ENCODE measurements at regions not wholly inside any gene's neighbourhood (a gene's known extent, or its start where the extent isn't known, plus 50 kb on each side); places are given as distances from the start of the nearest gene placed in this dataset.
"Not testable (repeated sequence)": the region's sequence is repeated elsewhere in the genome, so short reads cannot be mapped to it uniquely, and the experiment has no call there.

DNA sequence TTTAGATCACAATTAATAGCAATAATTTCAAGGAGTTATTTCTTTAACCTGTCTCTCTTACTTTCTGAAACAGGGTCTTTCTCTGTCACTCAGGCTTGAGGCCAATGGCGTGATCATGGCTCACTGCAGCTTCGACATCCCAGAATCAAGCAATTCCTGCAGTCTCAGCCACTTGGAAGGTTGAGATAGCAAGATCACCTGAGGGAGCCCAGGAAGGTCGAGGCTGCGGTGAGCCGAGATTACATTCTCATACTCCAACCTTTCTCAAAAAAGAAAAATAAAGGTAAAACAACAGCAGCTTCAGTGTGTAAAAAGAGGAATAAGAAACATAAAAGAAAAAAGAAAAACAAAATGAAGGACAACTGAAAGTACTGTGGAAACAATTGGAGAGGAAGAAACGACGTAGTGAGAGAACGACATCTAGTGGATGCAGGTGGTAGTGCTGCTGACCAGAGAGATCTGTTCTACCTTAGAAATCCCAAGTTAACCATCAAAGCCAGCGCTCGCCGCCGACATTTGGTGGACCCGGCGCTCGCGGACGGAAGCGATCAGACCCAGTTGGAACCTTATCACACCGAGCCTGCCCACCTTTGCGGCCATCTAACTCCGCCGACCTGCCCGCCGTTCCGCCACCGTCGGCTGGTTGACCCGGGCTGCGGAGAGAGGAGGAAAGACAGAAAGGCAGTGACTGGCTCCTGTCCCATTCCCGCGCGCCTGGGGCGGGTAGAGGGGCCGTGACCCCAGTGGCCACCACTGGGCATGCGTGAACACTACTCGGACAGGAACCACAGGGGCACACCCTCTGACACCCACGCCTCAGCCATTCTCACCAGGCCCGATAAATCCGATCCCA is 196.1 kb downstream of the ALG10 start:
- WGBS (ENCODE audit: insufficient coverage) = 19% methylated on average over 33 of the region's 39 CpGs
- DNase-seq (ENCODE audit: low read depth in 4 of 6, low spot score in 6 of 6) = peak in 3 of 6 donors; percentile 0 to 5 (median 1)
- Histone ChIP-seq H3K4me1 (ENCODE audit: control insufficient read depth, insufficient read depth, low read length) (peaks cover 3% of the 10 kb centered on the region), H3K27me3 (ENCODE audit: control insufficient read depth, insufficient read depth, low read length) (no peaks in the 10 kb centered on the region), H3K9me3 (ENCODE audit: control insufficient read depth, insufficient read depth, low read length) (peaks cover 10% of the 10 kb centered on the region), H3K4me3 (ENCODE audit: low read depth, low read length) (no peak overlapping the region), H3K27ac (ENCODE audit: low read depth, low read length) (no peak overlapping the region), H3K36me3 (ENCODE audit: control insufficient read depth, insufficient read depth, low read length) (no peaks in the 10 kb centered on the region)

DNA sequence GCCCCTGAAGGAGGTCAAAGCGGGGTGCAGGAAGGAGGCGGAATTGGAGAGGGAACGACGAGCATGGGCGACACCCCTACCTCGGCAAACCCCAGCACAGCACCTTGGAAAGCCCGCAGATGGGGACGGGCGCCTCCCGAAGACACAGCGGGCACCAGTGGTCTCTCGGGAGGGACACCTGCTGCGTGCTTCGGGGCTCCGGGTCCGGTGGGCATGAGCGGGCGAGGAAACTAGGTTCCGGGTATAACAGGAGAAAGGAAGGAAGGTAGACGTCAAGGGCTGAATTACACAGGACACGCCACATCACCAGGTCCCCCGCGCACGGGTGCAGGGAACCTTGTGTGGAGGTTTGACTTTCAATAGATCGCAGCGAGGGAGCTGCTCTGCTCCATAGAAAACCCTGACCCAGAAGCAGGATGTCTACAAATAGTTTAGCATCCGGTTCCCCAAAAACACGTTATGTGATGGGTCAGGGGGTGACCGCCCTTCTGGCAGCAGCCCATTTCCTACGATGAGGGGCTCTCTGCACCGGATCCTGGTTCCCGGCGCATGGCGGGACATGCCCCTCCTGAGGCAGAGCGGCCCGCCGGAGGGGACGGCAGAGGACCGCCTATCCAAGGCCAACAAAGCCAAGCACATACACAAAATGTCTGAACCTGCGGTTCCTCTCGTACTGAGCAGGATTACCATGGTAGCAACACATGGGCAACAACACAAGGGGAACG is 196.9 kb downstream of the ALG10 start:
- peaks cover 3% of the 10 kb centered on the region for H3K4me1 ChIP-seq (ENCODE audit: control insufficient read depth, insufficient read depth, low read length)
- H3K36me3 ChIP-seq (ENCODE audit: control insufficient read depth, insufficient read depth, low read length) = no peaks in the 10 kb centered on the region
- H3K4me3 ChIP-seq (ENCODE audit: low read depth, low read length) = no peak overlapping the region
- no peak overlapping the region for H3K27ac ChIP-seq (ENCODE audit: low read depth, low read length)
- 39% methylated on average over 41 of the region's 42 CpGs for WGBS (ENCODE audit: insufficient coverage)
- peaks cover 12% of the 10 kb centered on the region for H3K9me3 ChIP-seq (ENCODE audit: control insufficient read depth, insufficient read depth, low read length)
- H3K27me3 ChIP-seq (ENCODE audit: control insufficient read depth, insufficient read depth, low read length) = no peaks in the 10 kb centered on the region
- no peak for DNase-seq (ENCODE audit: low read depth in 4 of 6, low spot score in 6 of 6)

DNA sequence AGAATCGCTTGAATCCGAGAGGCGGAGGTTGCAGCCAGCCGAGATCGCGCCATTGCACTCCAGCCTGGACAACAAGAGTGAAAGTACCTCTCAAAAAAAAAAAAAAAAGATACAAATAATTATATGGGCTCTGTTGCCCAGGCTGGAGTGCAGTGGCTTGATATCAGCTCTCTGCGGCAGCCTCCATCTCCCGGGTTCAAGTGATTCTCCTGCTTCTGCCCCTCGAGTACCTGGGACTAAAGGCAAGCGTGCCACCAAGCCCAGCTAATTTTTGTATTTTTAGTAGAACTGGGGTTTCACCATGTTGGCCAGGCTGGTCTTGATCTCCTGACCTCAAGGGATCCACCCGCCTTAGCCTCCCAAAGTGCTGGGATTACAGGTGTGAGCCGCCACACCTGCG is 197.8 kb downstream of the ALG10 start:
- H3K27ac ChIP-seq (ENCODE audit: low read depth, low read length); DNase-seq (ENCODE audit: low read depth in 4 of 6, low spot score in 6 of 6); H3K4me3 ChIP-seq (ENCODE audit: low read depth, low read length); H3K36me3 ChIP-seq (ENCODE audit: control insufficient read depth, insufficient read depth, low read length); H3K4me1 ChIP-seq (ENCODE audit: control insufficient read depth, insufficient read depth, low read length); H3K27me3 ChIP-seq (ENCODE audit: control insufficient read depth, insufficient read depth, low read length): not testable (repeated sequence)
- 82% methylated on average over 4 of the region's 13 CpGs for WGBS (ENCODE audit: insufficient coverage)
- H3K9me3 ChIP-seq (ENCODE audit: control insufficient read depth, insufficient read depth, low read length) = peaks cover 18% of the 10 kb centered on the region

DNA sequence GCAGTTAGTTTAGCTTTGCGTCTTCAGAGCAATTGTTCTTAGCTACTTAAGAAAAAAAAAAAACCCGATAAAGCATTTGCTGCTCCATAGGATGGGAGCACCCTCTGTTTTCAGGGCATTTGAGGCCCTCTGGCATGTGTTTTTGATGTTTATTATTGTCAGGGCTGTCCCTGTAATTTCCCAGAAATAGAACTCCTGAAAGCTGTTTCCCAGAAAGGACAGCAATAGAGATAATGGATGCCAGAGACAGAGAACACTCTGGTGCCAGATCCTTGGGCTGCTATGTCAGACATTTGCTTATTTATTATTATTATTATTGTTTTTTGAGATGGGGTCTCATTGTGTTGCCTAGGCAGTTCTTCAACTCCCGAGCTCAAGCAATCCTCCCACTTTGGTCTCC is 201.3 kb downstream of the ALG10 start:
- no peak for DNase-seq (ENCODE audit: low read depth in 4 of 6, low spot score in 6 of 6)
- Histone ChIP-seq H3K36me3 (ENCODE audit: control insufficient read depth, insufficient read depth, low read length) (no peaks in the 10 kb centered on the region), H3K27me3 (ENCODE audit: control insufficient read depth, insufficient read depth, low read length) (no peaks in the 10 kb centered on the region), H3K4me3 (ENCODE audit: low read depth, low read length) (no peak overlapping the region), H3K4me1 (ENCODE audit: control insufficient read depth, insufficient read depth, low read length) (peaks cover 3% of the 10 kb centered on the region), H3K9me3 (ENCODE audit: control insufficient read depth, insufficient read depth, low read length) (peaks cover 16% of the 10 kb centered on the region), H3K27ac (ENCODE audit: low read depth, low read length) (no peak overlapping the region)
- no CpG with 5 or more reads among the region's 3 CpGs for WGBS (ENCODE audit: insufficient coverage)

DNA sequence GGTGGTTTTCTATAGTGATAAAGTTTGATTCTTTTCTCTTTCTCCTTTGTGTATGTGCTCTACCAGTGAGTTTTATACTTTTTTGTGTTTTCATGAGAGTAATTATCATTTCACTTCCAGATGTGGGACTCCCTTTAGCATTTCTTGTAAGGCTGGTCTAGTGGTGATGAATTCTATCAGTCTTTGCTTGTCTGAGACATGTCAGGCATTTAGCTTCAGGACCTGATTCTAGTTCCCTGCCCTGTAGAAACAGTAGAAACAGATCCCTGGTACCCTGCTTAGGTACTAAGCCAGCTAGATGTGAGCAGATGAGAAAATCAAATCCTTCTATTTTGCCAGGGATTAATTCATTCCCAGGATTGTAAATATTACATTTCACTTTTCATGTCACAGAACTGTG is 203.7 kb downstream of the ALG10 start:
- DNase-seq (ENCODE audit: low read depth in 4 of 6, low spot score in 6 of 6); H3K27ac ChIP-seq (ENCODE audit: low read depth, low read length); H3K4me3 ChIP-seq (ENCODE audit: low read depth, low read length); H3K4me1 ChIP-seq (ENCODE audit: control insufficient read depth, insufficient read depth, low read length); H3K27me3 ChIP-seq (ENCODE audit: control insufficient read depth, insufficient read depth, low read length); H3K36me3 ChIP-seq (ENCODE audit: control insufficient read depth, insufficient read depth, low read length): not testable (repeated sequence)
- H3K9me3 ChIP-seq (ENCODE audit: control insufficient read depth, insufficient read depth, low read length) = peaks cover 13% of the 10 kb centered on the region

DNA sequence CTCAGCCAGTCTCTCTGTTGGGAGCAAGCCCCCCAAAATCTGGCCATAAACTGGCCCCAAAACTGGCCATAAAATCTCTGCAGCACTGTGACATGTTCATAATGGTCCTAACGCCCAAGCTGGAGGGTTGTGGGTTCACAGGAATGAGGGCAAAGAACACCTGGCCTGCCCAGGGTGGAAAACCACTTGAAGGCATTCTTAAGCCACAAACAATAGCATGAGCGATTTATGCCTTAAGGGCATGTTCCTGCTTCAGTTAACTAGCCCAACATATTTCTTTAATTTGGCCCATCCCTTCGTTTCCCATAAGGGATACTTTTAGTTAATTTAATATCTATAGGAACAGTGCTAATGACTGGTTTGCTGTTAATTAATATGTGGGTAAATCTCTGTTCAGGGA is 205.8 kb downstream of the ALG10 start:
- H3K9me3 ChIP-seq (ENCODE audit: control insufficient read depth, insufficient read depth, low read length) = peaks cover 14% of the 10 kb centered on the region
- H3K27me3 ChIP-seq (ENCODE audit: control insufficient read depth, insufficient read depth, low read length); H3K36me3 ChIP-seq (ENCODE audit: control insufficient read depth, insufficient read depth, low read length); H3K27ac ChIP-seq (ENCODE audit: low read depth, low read length); H3K4me1 ChIP-seq (ENCODE audit: control insufficient read depth, insufficient read depth, low read length); DNase-seq (ENCODE audit: low read depth in 4 of 6, low spot score in 6 of 6); H3K4me3 ChIP-seq (ENCODE audit: low read depth, low read length): not testable (repeated sequence)
- 25% methylated on average over 1 of the region's 3 CpGs for WGBS (ENCODE audit: insufficient coverage)

DNA sequence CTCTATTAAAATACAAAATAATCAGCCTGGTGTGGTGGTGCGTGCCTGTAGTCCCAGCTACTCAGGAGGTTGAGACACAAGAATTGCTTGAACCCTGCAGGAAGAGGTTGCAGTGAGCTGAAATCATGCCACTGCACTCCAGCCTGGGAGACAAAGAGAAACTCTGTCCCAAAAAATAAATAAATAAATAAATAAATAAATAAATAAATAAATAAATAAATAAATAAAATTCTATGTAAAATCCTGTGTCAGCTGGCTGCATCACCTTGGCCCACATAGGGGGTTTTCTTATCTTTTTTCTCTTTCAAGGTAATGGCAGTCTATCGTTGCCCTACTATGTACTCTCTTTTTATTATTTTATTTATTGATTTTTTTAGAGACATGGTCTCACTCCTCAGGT is 206.7 kb downstream of the ALG10 start:
- not testable (repeated sequence) for H3K4me1 ChIP-seq (ENCODE audit: control insufficient read depth, insufficient read depth, low read length); H3K27ac ChIP-seq (ENCODE audit: low read depth, low read length); H3K27me3 ChIP-seq (ENCODE audit: control insufficient read depth, insufficient read depth, low read length); DNase-seq (ENCODE audit: low read depth in 4 of 6, low spot score in 6 of 6); H3K4me3 ChIP-seq (ENCODE audit: low read depth, low read length); H3K36me3 ChIP-seq (ENCODE audit: control insufficient read depth, insufficient read depth, low read length)
- no CpG with 5 or more reads among the region's 2 CpGs for WGBS (ENCODE audit: insufficient coverage)
- peaks cover 13% of the 10 kb centered on the region for H3K9me3 ChIP-seq (ENCODE audit: control insufficient read depth, insufficient read depth, low read length)

DNA sequence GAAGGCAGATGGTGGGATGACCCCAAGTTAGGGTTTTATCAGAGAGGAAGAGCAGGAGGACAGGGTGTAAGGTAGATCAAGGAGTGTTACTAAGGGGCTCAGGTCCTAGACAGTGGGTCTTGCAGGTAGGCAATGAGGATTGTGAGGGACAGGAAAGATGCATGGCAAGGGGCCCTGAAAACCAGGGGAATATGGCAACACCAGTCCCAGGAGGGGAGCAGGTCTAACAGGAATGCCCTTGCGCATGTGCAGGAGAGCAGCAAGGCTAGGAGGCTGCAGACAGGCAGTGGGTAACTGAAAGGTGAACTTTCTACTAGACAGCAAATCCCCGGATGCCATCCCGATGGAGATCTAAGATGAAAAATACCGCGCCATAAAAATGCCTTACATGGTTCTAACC is 211.3 kb downstream of the ALG10 start:
- WGBS (ENCODE audit: insufficient coverage) = 93% methylated on average over 5 of the region's 5 CpGs
- no peaks in the 10 kb centered on the region for H3K36me3 ChIP-seq (ENCODE audit: control insufficient read depth, insufficient read depth, low read length)
- H3K27ac ChIP-seq (ENCODE audit: low read depth, low read length) = no peak overlapping the region
- no peaks in the 10 kb centered on the region for H3K27me3 ChIP-seq (ENCODE audit: control insufficient read depth, insufficient read depth, low read length)
- peaks cover 3% of the 10 kb centered on the region for H3K9me3 ChIP-seq (ENCODE audit: control insufficient read depth, insufficient read depth, low read length)
- DNase-seq (ENCODE audit: low read depth in 4 of 6, low spot score in 6 of 6) = no peak
- no peak overlapping the region for H3K4me3 ChIP-seq (ENCODE audit: low read depth, low read length)
- no peaks in the 10 kb centered on the region for H3K4me1 ChIP-seq (ENCODE audit: control insufficient read depth, insufficient read depth, low read length)

DNA sequence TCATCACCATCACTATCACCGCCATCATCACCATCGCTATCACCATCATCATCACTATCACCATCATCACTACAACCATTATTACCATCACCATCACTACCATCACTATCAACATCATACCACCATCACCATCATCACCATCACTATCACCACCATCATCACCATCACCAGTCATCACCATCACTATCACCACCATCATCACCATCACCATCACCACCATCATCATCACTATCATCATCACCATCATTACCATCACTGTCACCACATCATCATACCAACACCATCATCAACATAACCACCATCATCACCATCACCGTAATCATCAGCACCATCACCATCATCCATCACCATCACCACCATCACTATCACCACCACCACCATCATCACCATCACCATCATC is 213.8 kb downstream of the ALG10 start:
- H3K27me3 ChIP-seq (ENCODE audit: control insufficient read depth, insufficient read depth, low read length) = no peaks in the 10 kb centered on the region
- DNase-seq (ENCODE audit: low read depth in 4 of 6, low spot score in 6 of 6) = no peak
- H3K27ac ChIP-seq (ENCODE audit: low read depth, low read length) = no peak overlapping the region
- no peaks in the 10 kb centered on the region for H3K36me3 ChIP-seq (ENCODE audit: control insufficient read depth, insufficient read depth, low read length)
- peaks cover 3% of the 10 kb centered on the region for H3K9me3 ChIP-seq (ENCODE audit: control insufficient read depth, insufficient read depth, low read length)
- WGBS (ENCODE audit: insufficient coverage) = 72% methylated on average over 3 of the region's 3 CpGs
- H3K4me3 ChIP-seq (ENCODE audit: low read depth, low read length) = no peak overlapping the region
- H3K4me1 ChIP-seq (ENCODE audit: control insufficient read depth, insufficient read depth, low read length) = no peaks in the 10 kb centered on the region

DNA sequence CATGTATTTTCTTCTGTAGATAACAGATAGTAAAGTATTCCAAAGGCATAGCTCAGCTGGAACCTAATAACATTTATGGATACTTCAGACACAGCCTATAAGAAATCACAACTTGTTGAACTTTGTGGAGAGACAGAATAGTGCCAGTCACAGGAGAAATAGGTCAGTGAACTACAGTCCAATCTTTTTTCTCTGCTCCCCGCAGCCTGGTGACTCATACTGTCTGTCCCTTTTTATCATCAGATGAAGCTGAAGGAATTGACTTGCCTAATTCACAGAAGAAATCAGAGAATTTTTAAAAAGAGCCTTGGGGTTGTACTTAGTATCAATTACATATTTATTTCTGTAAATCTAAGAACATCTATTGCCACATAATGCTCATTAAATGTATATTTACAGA is 222.3 kb downstream of the ALG10 start:
- no CpG with 5 or more reads among the region's 1 CpG for WGBS (ENCODE audit: insufficient coverage)
- Histone ChIP-seq H3K27ac (ENCODE audit: low read depth, low read length) (no peak overlapping the region), H3K4me1 (ENCODE audit: control insufficient read depth, insufficient read depth, low read length) (no peaks in the 10 kb centered on the region), H3K36me3 (ENCODE audit: control insufficient read depth, insufficient read depth, low read length) (no peaks in the 10 kb centered on the region), H3K27me3 (ENCODE audit: control insufficient read depth, insufficient read depth, low read length) (no peaks in the 10 kb centered on the region), H3K4me3 (ENCODE audit: low read depth, low read length) (no peak overlapping the region), H3K9me3 (ENCODE audit: control insufficient read depth, insufficient read depth, low read length) (peaks cover 5% of the 10 kb centered on the region)
- no peak for DNase-seq (ENCODE audit: low read depth in 4 of 6, low spot score in 6 of 6)
